Left lung (tissue), 4 donors: ENCODE measurements at regions not wholly inside any gene's neighbourhood (a gene's known extent, or its start where the extent isn't known, plus 50 kb on each side); places are given as distances from the start of the nearest gene placed in this dataset.

Experiments
- ATAC-seq: fragments of 200-7000 bp; cut with Tn5 transposase; one replicate; pipeline ENCODE4 v1.9.1; 2020; ENCODE audit warnings: moderate library complexity
- DNase-seq, 4 donors: peaks; one replicate each; pipeline ENCODE4 v3.0.0-alpha.2; 2013 to 2020
- H3K27ac ChIP-seq, 2 donors: fragments of 200-600 bp; sonication (generic) in 1 of 2; one replicate each; pipeline versions ENCODE4 v1.5.0 to v1.8.0; 2020 to 2021
- H3K27me3 ChIP-seq, 2 donors: fragments of 200-600 bp; sonication (generic) in 1 of 2; one replicate each; pipeline versions ENCODE4 v1.5.0 to v1.8.0; 2020 to 2021
- H3K36me3 ChIP-seq, 2 donors: fragments of 200-600 bp; sonication (generic) in 1 of 2; one replicate each; pipeline versions ENCODE4 v1.5.0 to v1.8.0; 2020 to 2021
- H3K4me1 ChIP-seq, 2 donors: fragments of 200-600 bp; one replicate each; pipeline ENCODE4 v1.8.0; 2021
- H3K4me3 ChIP-seq, 2 donors: fragments of 200-600 bp; sonication (generic) in 1 of 2; one replicate each; pipeline versions ENCODE4 v1.5.0 to v1.8.0; 2020 to 2021; ENCODE audit warnings: mild to moderate bottlenecking in 1 of 2
- H3K9me3 ChIP-seq, 2 donors: fragments of 200-600 bp; sonication (generic) in 1 of 2; one replicate each; pipeline versions ENCODE4 v1.5.0 to v1.8.0; 2020 to 2021
- intact Hi-C, 2 donors: fragments of 100-400 bp; cut with DNase I; formaldehyde crosslinking; loops; one replicate each; pipeline versions ENCODE4 v1.11.2 to v1.14.2; 2022
- TF ChIP-seq, protein P1 (sequence below), 2 donors: fragments of 200-600 bp; sonication (generic) in 1 of 2; IDR thresholded peaks; one replicate each; pipeline versions ENCODE4 v1.5.0 to v1.8.0; 2021; ENCODE audit warnings: antibody characterized with exemption in 2 of 2
- donor health status: DM: no; HTN: yes; CAD: no.
- donor health status: DM: no; HTN: no; CAD: no.

DNA sequence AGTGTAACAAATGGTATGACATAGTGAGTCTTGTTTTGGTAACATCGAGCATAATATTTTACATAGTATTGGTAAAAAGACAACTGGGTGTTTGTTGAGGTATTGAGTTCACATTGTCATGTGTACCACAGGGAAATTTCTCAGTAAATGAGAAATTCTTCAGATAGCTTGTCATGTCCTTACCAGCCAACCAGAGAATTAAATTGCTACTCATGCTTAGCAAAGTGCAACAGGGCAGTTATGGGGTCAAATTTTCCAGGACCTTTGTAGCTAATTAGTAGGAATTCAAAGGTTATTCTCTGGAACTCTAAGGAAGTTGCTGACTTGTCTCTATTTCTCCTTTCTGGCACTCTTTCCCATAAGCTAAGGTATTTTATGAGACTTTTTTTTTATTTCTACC, 595.7 kb downstream of the EFNA5 start:
- Histone ChIP-seq H3K36me3 (no peaks in the 10 kb centered on the region), H3K4me3 (no peak overlapping the region), H3K27me3 (no peaks in the 10 kb centered on the region), H3K4me1 (no peaks in the 10 kb centered on the region), H3K9me3 (peaks cover 0 to 15% of the 10 kb centered on the region in 2 donors), H3K27ac (no peak overlapping the region)
- intact Hi-C loops, result no loop called here
- ATAC-seq (no peak), DNase-seq (no peak)
- TF ChIP-seq, protein P1, sequence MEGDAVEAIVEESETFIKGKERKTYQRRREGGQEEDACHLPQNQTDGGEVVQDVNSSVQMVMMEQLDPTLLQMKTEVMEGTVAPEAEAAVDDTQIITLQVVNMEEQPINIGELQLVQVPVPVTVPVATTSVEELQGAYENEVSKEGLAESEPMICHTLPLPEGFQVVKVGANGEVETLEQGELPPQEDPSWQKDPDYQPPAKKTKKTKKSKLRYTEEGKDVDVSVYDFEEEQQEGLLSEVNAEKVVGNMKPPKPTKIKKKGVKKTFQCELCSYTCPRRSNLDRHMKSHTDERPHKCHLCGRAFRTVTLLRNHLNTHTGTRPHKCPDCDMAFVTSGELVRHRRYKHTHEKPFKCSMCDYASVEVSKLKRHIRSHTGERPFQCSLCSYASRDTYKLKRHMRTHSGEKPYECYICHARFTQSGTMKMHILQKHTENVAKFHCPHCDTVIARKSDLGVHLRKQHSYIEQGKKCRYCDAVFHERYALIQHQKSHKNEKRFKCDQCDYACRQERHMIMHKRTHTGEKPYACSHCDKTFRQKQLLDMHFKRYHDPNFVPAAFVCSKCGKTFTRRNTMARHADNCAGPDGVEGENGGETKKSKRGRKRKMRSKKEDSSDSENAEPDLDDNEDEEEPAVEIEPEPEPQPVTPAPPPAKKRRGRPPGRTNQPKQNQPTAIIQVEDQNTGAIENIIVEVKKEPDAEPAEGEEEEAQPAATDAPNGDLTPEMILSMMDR (IDR thresholded peaks at IDR 0.05), result no peak

GRCh38 chr5:107072967-107073366, 597.8 kb downstream of the EFNA5 start:
- Histone ChIP-seq H3K4me3 (no peak overlapping the region), H3K9me3 (peaks cover 0 to 15% of the 10 kb centered on the region in 2 donors), H3K36me3 (no peaks in the 10 kb centered on the region), H3K27ac (no peak overlapping the region), H3K27me3 (no peaks in the 10 kb centered on the region), H3K4me1 (no peaks in the 10 kb centered on the region)
- TF ChIP-seq, protein P1 (IDR thresholded peaks at IDR 0.05), result no peak
- DNase-seq, result no peak
- ATAC-seq, result no peak
- intact Hi-C loops, result no loop called here

- Histone ChIP-seq H3K4me3 (no peak overlapping the region), H3K4me1 (no peaks in the 10 kb centered on the region), H3K36me3 (no peaks in the 10 kb centered on the region), H3K27me3 (no peaks in the 10 kb centered on the region), H3K9me3 (peaks cover 0 to 15% of the 10 kb centered on the region in 2 donors), H3K27ac (no peak overlapping the region)
- TF ChIP-seq, protein P1 (IDR thresholded peaks at IDR 0.05), result no peak
- no peak for DNase-seq
- no peak for ATAC-seq
- intact Hi-C loops, result no loop called here
Observed at GRCh38 chr5:107072440-107072839, 598.3 kb downstream of the EFNA5 start.

- no peaks in the 10 kb centered on the region for H3K27me3 ChIP-seq
- H3K9me3 ChIP-seq, result peaks cover 0 to 15% of the 10 kb centered on the region in 2 donors
- TF ChIP-seq, protein P1 (IDR thresholded peaks at IDR 0.05), result no peak
- intact Hi-C loops, result no loop called here
- ATAC-seq (no peak), DNase-seq (no peak)
- H3K27ac ChIP-seq, result no peak overlapping the region
- no peaks in the 10 kb centered on the region for H3K36me3 ChIP-seq
- no peak overlapping the region for H3K4me3 ChIP-seq
- H3K4me1 ChIP-seq, result no peaks in the 10 kb centered on the region
Observed at GRCh38 chr5:107068782-107069181, 602.0 kb downstream of the EFNA5 start.

DNA sequence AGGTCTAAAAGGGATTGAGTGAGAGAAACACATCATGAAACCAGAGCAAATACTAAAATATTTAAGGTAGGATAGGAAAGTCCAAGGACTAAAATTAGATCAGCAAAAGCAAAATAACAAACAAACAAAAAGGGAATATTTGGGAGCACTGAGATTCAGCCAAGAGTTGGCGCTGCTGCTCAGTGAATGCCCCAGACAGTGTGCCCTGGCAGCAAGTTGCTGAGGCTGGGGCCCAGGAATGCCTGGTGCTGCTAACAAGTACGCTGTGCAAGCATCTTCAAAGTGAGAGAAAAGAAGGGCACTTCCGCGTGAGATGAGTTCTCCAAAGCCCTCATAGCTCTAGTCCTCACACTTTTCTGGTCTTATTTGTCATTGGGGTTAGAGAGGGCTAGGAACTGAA, 603.3 kb downstream of the EFNA5 start:
- DNase-seq, result peak in 3 of 4 donors; percentile 3 to 56 (median 14)
- no peaks in the 10 kb centered on the region for H3K4me1 ChIP-seq
- ATAC-seq, result peak; percentile 54
- H3K36me3 ChIP-seq, result no peaks in the 10 kb centered on the region
- intact Hi-C loops, result no loop called here
- TF ChIP-seq, protein P1 (IDR thresholded peaks at IDR 0.05), result no peak
- H3K27ac ChIP-seq, result no peak overlapping the region
- H3K27me3 ChIP-seq, result no peaks in the 10 kb centered on the region
- H3K4me3 ChIP-seq, result no peak overlapping the region
- H3K9me3 ChIP-seq, result peaks cover 0 to 15% of the 10 kb centered on the region in 2 donors
